ENCODE measurements at regions not wholly inside any gene's neighbourhood (a gene's known extent, or its start where the extent isn't known, plus 50 kb on each side); places are given as distances from the start of the nearest gene placed in this dataset.

GRCh38 chr15:29418931-29419330 lies 149.3 kb upstream of the NSMCE3 start:
- Histone ChIP-seq H3K4me1 (no peaks in the 10 kb centered on the region), H3K27ac (no peak overlapping the region), H3K36me3 (no peaks in the 10 kb centered on the region), H3K27me3 (no peaks in the 10 kb centered on the region), H3K9me3 (no peaks in the 10 kb centered on the region), H3K4me3 (no peak overlapping the region)
- DNase-seq (ENCODE audit: low spot score) = no peak
- no peak for TF ChIP-seq CTCF (IDR thresholded peaks at IDR 0.05)

GRCh38 chr15:29418178-29418577 lies 148.6 kb upstream of the NSMCE3 start:
- no peaks in the 10 kb centered on the region for H3K9me3 ChIP-seq
- no peaks in the 10 kb centered on the region for H3K36me3 ChIP-seq
- H3K27me3 ChIP-seq = no peaks in the 10 kb centered on the region
- H3K4me3 ChIP-seq = no peak overlapping the region
- no peak for TF ChIP-seq CTCF (IDR thresholded peaks at IDR 0.05)
- H3K4me1 ChIP-seq = no peaks in the 10 kb centered on the region
- DNase-seq (ENCODE audit: low spot score) = no peak
- H3K27ac ChIP-seq = no peak overlapping the region

GRCh38 chr15:29411299-29411698 lies 141.7 kb upstream of the NSMCE3 start:
- no peaks in the 10 kb centered on the region for H3K27me3 ChIP-seq
- no peak for TF ChIP-seq CTCF (IDR thresholded peaks at IDR 0.05)
- H3K27ac ChIP-seq = no peak overlapping the region
- H3K36me3 ChIP-seq = no peaks in the 10 kb centered on the region
- H3K9me3 ChIP-seq = no peaks in the 10 kb centered on the region
- H3K4me3 ChIP-seq = no peak overlapping the region
- H3K4me1 ChIP-seq = no peaks in the 10 kb centered on the region
- no peak for DNase-seq (ENCODE audit: low spot score)

- Histone ChIP-seq H3K36me3 (no peaks in the 10 kb centered on the region), H3K4me1 (no peaks in the 10 kb centered on the region), H3K27ac (no peak overlapping the region), H3K9me3 (no peaks in the 10 kb centered on the region), H3K4me3 (no peak overlapping the region), H3K27me3 (no peaks in the 10 kb centered on the region)
- no peak for TF ChIP-seq CTCF (IDR thresholded peaks at IDR 0.05)
- DNase-seq (ENCODE audit: low spot score) = no peak
Observed at GRCh38 chr15:29410338-29410737, 140.7 kb upstream of the NSMCE3 start.

GRCh38 chr15:29409890-29410289 lies 140.3 kb upstream of the NSMCE3 start:
- H3K4me3 ChIP-seq = no peak overlapping the region
- no peaks in the 10 kb centered on the region for H3K9me3 ChIP-seq
- H3K27ac ChIP-seq = no peak overlapping the region
- DNase-seq (ENCODE audit: low spot score) = no peak
- TF ChIP-seq CTCF (IDR thresholded peaks at IDR 0.05) = no peak
- H3K4me1 ChIP-seq = no peaks in the 10 kb centered on the region
- H3K27me3 ChIP-seq = no peaks in the 10 kb centered on the region
- no peaks in the 10 kb centered on the region for H3K36me3 ChIP-seq

GRCh38 chr15:29405564-29405963 lies 135.9 kb upstream of the NSMCE3 start:
- DNase-seq (ENCODE audit: low spot score) = no peak
- no peaks in the 10 kb centered on the region for H3K4me1 ChIP-seq
- H3K4me3 ChIP-seq = no peak overlapping the region
- no peaks in the 10 kb centered on the region for H3K27me3 ChIP-seq
- no peaks in the 10 kb centered on the region for H3K9me3 ChIP-seq
- no peaks in the 10 kb centered on the region for H3K36me3 ChIP-seq
- no peak overlapping the region for H3K27ac ChIP-seq
- TF ChIP-seq CTCF (IDR thresholded peaks at IDR 0.05) = no peak
